ENCODE measurements at regions not wholly inside any gene's neighbourhood (a gene's known extent, or its start where the extent isn't known, plus 50 kb on each side); places are given as distances from the start of the nearest gene placed in this dataset.

GRCh38 chr21:24844671-24845070 lies 762.6 kb downstream of the MRPL39 start:
- DNase-seq (ENCODE audit: low read depth) = no peak
- no peak for TF ChIP-seq CTCF (conservative IDR thresholded peaks at IDR 0.05; ENCODE audit: low read depth, low read length)
- H3K4me3 ChIP-seq (ENCODE audit: low read length) = no peak overlapping the region

DNA sequence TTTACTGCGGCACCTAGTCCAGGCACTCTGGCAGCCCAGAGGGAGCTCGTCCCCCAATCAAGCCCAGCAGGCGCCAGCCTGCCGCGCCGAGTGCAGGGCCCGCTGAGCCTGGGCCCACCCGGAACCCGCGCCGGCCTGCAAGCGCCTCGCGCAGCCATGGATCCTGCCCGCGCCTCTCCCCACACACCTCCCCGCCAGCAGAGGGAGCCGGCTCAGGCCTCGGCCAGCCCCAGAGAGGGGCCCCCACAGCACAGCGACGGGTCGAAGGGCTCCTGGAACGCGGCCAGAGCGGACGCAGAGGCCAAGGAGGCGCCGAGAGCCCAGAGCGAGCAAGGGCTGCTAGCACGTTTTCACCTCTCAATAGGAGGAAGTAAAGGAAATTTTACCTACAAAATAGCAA lies 767.0 kb downstream of the MRPL39 start:
- no peak for DNase-seq (ENCODE audit: low read depth)
- no peak for TF ChIP-seq CTCF (conservative IDR thresholded peaks at IDR 0.05; ENCODE audit: low read depth, low read length)
- H3K4me3 ChIP-seq (ENCODE audit: low read length) = no peak overlapping the region

DNA sequence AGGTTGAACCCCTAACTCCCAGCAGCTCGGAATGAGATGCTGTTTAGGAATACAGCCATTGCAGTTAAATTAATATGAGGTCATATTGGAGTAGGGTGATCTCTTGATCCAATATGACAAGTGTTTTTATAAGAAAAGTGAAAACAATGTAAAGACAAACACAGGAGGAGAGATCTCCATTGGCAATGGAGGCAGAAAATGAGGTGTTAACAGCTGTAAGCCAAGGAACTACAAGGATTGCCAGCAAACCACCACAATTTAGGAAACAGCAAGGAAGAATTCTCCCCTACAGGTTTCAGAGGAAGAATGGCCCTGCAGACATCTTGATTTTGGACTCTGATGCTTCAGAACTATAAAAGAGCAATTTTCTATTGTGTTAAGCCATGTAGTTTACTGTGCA lies 774.3 kb downstream of the MRPL39 start:
- no peak for TF ChIP-seq CTCF (conservative IDR thresholded peaks at IDR 0.05; ENCODE audit: low read depth, low read length)
- no peak overlapping the region for H3K4me3 ChIP-seq (ENCODE audit: low read length)
- no peak for DNase-seq (ENCODE audit: low read depth)

- DNase-seq (ENCODE audit: low read depth) = no peak
- no peak for TF ChIP-seq CTCF (conservative IDR thresholded peaks at IDR 0.05; ENCODE audit: low read depth, low read length)
- no peak overlapping the region for H3K4me3 ChIP-seq (ENCODE audit: low read length)
These were observed 777.9 kb downstream of the MRPL39 start for GRCh38 chr21:24829397-24829796.

DNA sequence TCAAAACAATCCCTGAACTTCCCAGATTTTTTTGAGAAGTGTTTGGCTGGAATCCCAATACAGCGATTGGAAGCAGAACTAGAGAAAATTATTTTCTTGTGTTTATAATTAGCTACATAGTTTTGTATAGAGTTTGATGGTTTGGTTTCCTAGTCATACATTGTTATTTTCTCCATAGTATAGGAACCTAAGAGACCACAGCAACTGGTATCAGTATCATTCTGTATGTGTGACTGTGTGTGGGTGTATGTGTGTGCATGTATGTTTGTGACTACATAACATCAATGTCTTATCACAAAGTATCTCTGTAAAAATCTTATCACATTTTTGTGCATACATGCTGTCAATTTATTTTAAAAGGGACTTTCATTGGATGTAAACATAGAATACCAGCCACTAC lies 780.5 kb downstream of the MRPL39 start:
- no peak overlapping the region for H3K4me3 ChIP-seq (ENCODE audit: low read length)
- no peak for DNase-seq (ENCODE audit: low read depth)
- TF ChIP-seq CTCF (conservative IDR thresholded peaks at IDR 0.05; ENCODE audit: low read depth, low read length) = no peak

DNA sequence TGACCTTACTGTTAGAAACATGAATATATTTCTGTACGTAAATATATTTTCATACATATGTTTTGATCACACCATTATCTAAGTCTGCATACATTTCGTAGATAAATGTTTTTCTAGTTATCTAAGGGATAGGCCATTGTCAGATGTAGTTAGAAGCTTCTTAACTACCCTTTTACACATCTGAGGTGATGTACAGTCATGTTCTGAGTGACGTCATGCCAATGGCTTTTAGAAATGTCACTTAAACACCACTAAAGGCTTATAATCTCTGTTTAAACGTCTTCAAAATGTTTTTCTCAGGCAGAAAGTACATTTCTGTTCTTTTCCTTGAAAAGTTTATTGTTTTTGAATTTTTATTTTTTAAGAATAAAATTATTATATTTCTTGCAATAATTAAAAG lies 781.9 kb downstream of the MRPL39 start:
- TF ChIP-seq CTCF (conservative IDR thresholded peaks at IDR 0.05; ENCODE audit: low read depth, low read length) = no peak
- DNase-seq (ENCODE audit: low read depth) = no peak
- H3K4me3 ChIP-seq (ENCODE audit: low read length) = no peak overlapping the region

GRCh38 chr21:24824209-24824608 lies 783.1 kb downstream of the MRPL39 start:
- H3K4me3 ChIP-seq (ENCODE audit: low read length) = no peak overlapping the region
- no peak for DNase-seq (ENCODE audit: low read depth)

More at GRCh38 chr21:24824209-24824608, 783.1 kb downstream of the MRPL39 start:
- TF ChIP-seq CTCF (conservative IDR thresholded peaks at IDR 0.05; ENCODE audit: low read depth, low read length) = no peak

All from retinal pigment epithelial cell (primary cell).